ENCODE measurements at regions not wholly inside any gene's neighbourhood (a gene's known extent, or its start where the extent isn't known, plus 50 kb on each side); places are given as distances from the start of the nearest gene placed in this dataset.

GRCh38 chr7:3154881-3155494 lies 111.3 kb upstream of the CARD11 start:
- no peak overlapping the region for H3K4me3 ChIP-seq (ENCODE audit: insufficient read depth, low read depth, low read length)
- no peaks in the 10 kb centered on the region for H3K9me3 ChIP-seq (ENCODE audit: insufficient read depth, low read depth, low read length)
- DNase-seq (ENCODE audit: low read depth) (no peak), FAIRE-seq (no peak)
- no peak overlapping the region for H3K9ac ChIP-seq (ENCODE audit: low read length)
- H3K27me3 ChIP-seq (ENCODE audit: insufficient read depth, low read length): no peaks in the 10 kb centered on the region
- no peak overlapping the region for H2AFZ ChIP-seq (ENCODE audit: low read depth, low read length)
- no peaks in the 10 kb centered on the region for H4K20me1 ChIP-seq (ENCODE audit: insufficient read depth, low read length)
- no peaks in the 10 kb centered on the region for H3K79me2 ChIP-seq (ENCODE audit: insufficient read depth, low read length)
- peak; percentile 76 for TF ChIP-seq CTCF (IDR thresholded peaks at IDR 0.05; ENCODE audit: insufficient read depth, low read depth, low read length)
- no peak for TF ChIP-seq EZH2 (IDR thresholded peaks at IDR 0.05; ENCODE audit: insufficient read depth, low read length)
- H3K27me3 Mint-ChIP-seq (ENCODE audit: low read depth, unreplicated experiment): peaks cover 15% of the 10 kb centered on the region
- H3K4me3 Mint-ChIP-seq (ENCODE audit: unreplicated experiment): no peak overlapping the region
- H3K4me1 ChIP-seq (ENCODE audit: insufficient read depth, low read length): peaks cover 3% of the 10 kb centered on the region
- no peaks in the 10 kb centered on the region for H3K36me3 Mint-ChIP-seq (ENCODE audit: low read depth, unreplicated experiment)
- H3K4me2 ChIP-seq (ENCODE audit: low read length): no peak overlapping the region
- H3K27ac Mint-ChIP-seq (ENCODE audit: unreplicated experiment): no peak overlapping the region
- H3K36me3 ChIP-seq (ENCODE audit: insufficient read depth, low read length): no peaks in the 10 kb centered on the region
- H3K4me1 Mint-ChIP-seq (ENCODE audit: low read depth, unreplicated experiment): peaks cover 3% of the 10 kb centered on the region
- no peak overlapping the region for H3K27ac ChIP-seq (ENCODE audit: low read depth, low read length)
- H3K9me3 Mint-ChIP-seq (ENCODE audit: unreplicated experiment): peaks cover 2% of the 10 kb centered on the region

GRCh38 chr7:3156508-3156907 lies 112.8 kb upstream of the CARD11 start:
- no peaks in the 10 kb centered on the region for H3K27me3 ChIP-seq (ENCODE audit: insufficient read depth, low read length)
- no peak overlapping the region for H2AFZ ChIP-seq (ENCODE audit: low read depth, low read length)
- TF ChIP-seq CTCF (IDR thresholded peaks at IDR 0.05; ENCODE audit: insufficient read depth, low read depth, low read length) (no peak), EZH2 (IDR thresholded peaks at IDR 0.05; ENCODE audit: insufficient read depth, low read length) (no peak)
- no peak for DNase-seq (ENCODE audit: low read depth)
- no peak overlapping the region for H3K4me3 Mint-ChIP-seq (ENCODE audit: unreplicated experiment)
- no peaks in the 10 kb centered on the region for H3K9me3 ChIP-seq (ENCODE audit: insufficient read depth, low read depth, low read length)
- H3K4me1 ChIP-seq (ENCODE audit: insufficient read depth, low read length): peaks cover 3% of the 10 kb centered on the region
- no peak overlapping the region for H3K4me2 ChIP-seq (ENCODE audit: low read length)
- peaks cover 3% of the 10 kb centered on the region for H3K4me1 Mint-ChIP-seq (ENCODE audit: low read depth, unreplicated experiment)
- H3K27ac Mint-ChIP-seq (ENCODE audit: unreplicated experiment): no peak overlapping the region
- no peak overlapping the region for H3K4me3 ChIP-seq (ENCODE audit: insufficient read depth, low read depth, low read length)
- FAIRE-seq: no peak
- peaks cover 13% of the 10 kb centered on the region for H3K27me3 Mint-ChIP-seq (ENCODE audit: low read depth, unreplicated experiment)
- no peaks in the 10 kb centered on the region for H4K20me1 ChIP-seq (ENCODE audit: insufficient read depth, low read length)
- no peaks in the 10 kb centered on the region for H3K36me3 ChIP-seq (ENCODE audit: insufficient read depth, low read length)
- no peaks in the 10 kb centered on the region for H3K36me3 Mint-ChIP-seq (ENCODE audit: low read depth, unreplicated experiment)
- peaks cover 2% of the 10 kb centered on the region for H3K9me3 Mint-ChIP-seq (ENCODE audit: unreplicated experiment)
- H3K27ac ChIP-seq (ENCODE audit: low read depth, low read length): no peak overlapping the region
- H3K9ac ChIP-seq (ENCODE audit: low read length): no peak overlapping the region
- H3K79me2 ChIP-seq (ENCODE audit: insufficient read depth, low read length): no peaks in the 10 kb centered on the region

GRCh38 chr7:3157566-3158287 lies 114.1 kb upstream of the CARD11 start:
- H3K27ac ChIP-seq (ENCODE audit: low read depth, low read length): no peak overlapping the region
- H3K4me1 Mint-ChIP-seq (ENCODE audit: low read depth, unreplicated experiment): peaks cover 3% of the 10 kb centered on the region
- no peaks in the 10 kb centered on the region for H3K9me3 ChIP-seq (ENCODE audit: insufficient read depth, low read depth, low read length)
- TF ChIP-seq EZH2 (IDR thresholded peaks at IDR 0.05; ENCODE audit: insufficient read depth, low read length) (no peak), CTCF (IDR thresholded peaks at IDR 0.05; ENCODE audit: insufficient read depth, low read depth, low read length) (no peak)
- no peaks in the 10 kb centered on the region for H3K36me3 Mint-ChIP-seq (ENCODE audit: low read depth, unreplicated experiment)
- H3K4me3 ChIP-seq (ENCODE audit: insufficient read depth, low read depth, low read length): no peak overlapping the region
- H4K20me1 ChIP-seq (ENCODE audit: insufficient read depth, low read length): no peaks in the 10 kb centered on the region
- H3K79me2 ChIP-seq (ENCODE audit: insufficient read depth, low read length): no peaks in the 10 kb centered on the region
- H3K4me1 ChIP-seq (ENCODE audit: insufficient read depth, low read length): peaks cover 3% of the 10 kb centered on the region
- H3K9me3 Mint-ChIP-seq (ENCODE audit: unreplicated experiment): peaks cover 2% of the 10 kb centered on the region
- no peak overlapping the region for H3K4me3 Mint-ChIP-seq (ENCODE audit: unreplicated experiment)
- peak overlapping the region; percentile 56 for H2AFZ ChIP-seq (ENCODE audit: low read depth, low read length)
- H3K27me3 Mint-ChIP-seq (ENCODE audit: low read depth, unreplicated experiment): peaks cover 8% of the 10 kb centered on the region
- H3K27me3 ChIP-seq (ENCODE audit: insufficient read depth, low read length): no peaks in the 10 kb centered on the region
- H3K36me3 ChIP-seq (ENCODE audit: insufficient read depth, low read length): no peaks in the 10 kb centered on the region
- peak overlapping the region; percentile 12 for H3K27ac Mint-ChIP-seq (ENCODE audit: unreplicated experiment)
- peak overlapping the region; percentile 73 for H3K4me2 ChIP-seq (ENCODE audit: low read length)
- FAIRE-seq (no peak), DNase-seq (ENCODE audit: low read depth) (peak; percentile 48)
- H3K9ac ChIP-seq (ENCODE audit: low read length): peak overlapping the region; percentile 17

Measured in astrocyte (in vitro differentiated cells and primary cell).